K562 (cell line): ENCODE measurements at regions not wholly inside any gene's neighbourhood (a gene's known extent, or its start where the extent isn't known, plus 50 kb on each side); places are given as distances from the start of the nearest gene placed in this dataset.

Experiments used
- ATAC-seq: fragments of 200-7000 bp; cut with Tn5 transposase; 3 replicates; pipeline ENCODE4 v1.9.1; 2020; ENCODE audit warnings: moderate library complexity
- BruUV-seq: library from RNA; stranded (reverse); fragments of 400-500 nt; replicated peaks from 2 replicates; lab custom pipeline; 2021; lab: Mats Ljungman, UMichigan
- CTCF ChIA-PET: fragments of 300-600 bp; formaldehyde crosslinking; extraction: SDS; loops from one replicate; lab custom pipeline; 2021; ENCODE audit warnings: low intra/inter-chr PET ratio; lab: Yijun Ruan, JAX
- POLR2A ChIA-PET: fragments of 300-600, 350-650 bp; sonication (Branson Sonifier 250); formaldehyde crosslinking; extraction: SDS; loops from one replicate; lab custom pipeline; 2021; ENCODE audit warnings: antibody characterized with exemption, inconsistent platforms; lab: Yijun Ruan, JAX
- DNase-seq, 4 experiments: peaks; one replicate each; pipeline versions ENCODE4 v3.0.0 to v3.0.0-alpha.2; 2011 to 2018; ENCODE audit warnings: low spot score in 3 of 4, mixed read lengths in 3 of 4; ENCODE audit errors: extremely low read depth in 1 of 4
- FAIRE-seq: peaks from 2 replicates; lab custom pipeline; 2011; peaks lifted over from hg19 to GRCh38; lab: Jason Lieb, UNC
- H2AFZ ChIP-seq: 2 replicates; pipeline ENCODE4 v1.6.0; 2011; ENCODE audit warnings: low read depth, low read length, control low read depth, inconsistent platforms
- H3K27ac ChIP-seq: fragments of 200-600 bp; 3 replicates; pipeline ENCODE4 v1.8.0; 2011; ENCODE audit warnings: low read depth, mild to moderate bottlenecking, control low read depth, inconsistent platforms, low read length, moderate library complexity, mixed read lengths; ENCODE audit errors: extremely low read depth
- H3K27me3 ChIP-seq, 2 experiments: fragments of 300-600 bp in 1 of 2; 2 replicates in 1 of 2; 3 replicates in 1 of 2; pipeline versions ENCODE4 v1.6.0 to v1.8.0; 2011; ENCODE audit warnings: inconsistent platforms in 2 of 2, low read length in 2 of 2, mild to moderate bottlenecking in 1 of 2, mixed read lengths in 1 of 2, moderate library complexity in 1 of 2; ENCODE audit not compliant: control insufficient read depth in 2 of 2, insufficient read depth in 2 of 2
- H3K36me3 ChIP-seq: fragments of 300-600 bp; 3 replicates; pipeline ENCODE4 v1.8.0; 2011; ENCODE audit warnings: mild to moderate bottlenecking, low read length, inconsistent platforms; ENCODE audit not compliant: control insufficient read depth, insufficient read depth
- H3K4me1 ChIP-seq, 2 experiments: fragments of 200-600 bp in 1 of 2; replicated peaks in 1 of 2; 2 replicates in 1 of 2; 3 replicates in 1 of 2; pipeline versions ENCODE4 v1.5.1 to v1.8.0; 2011; ENCODE audit warnings: inconsistent platforms in 2 of 2, low read length in 2 of 2, mild to moderate bottlenecking in 1 of 2, mixed read lengths in 1 of 2, moderate library complexity in 1 of 2; ENCODE audit not compliant: control insufficient read depth in 2 of 2, insufficient read depth in 2 of 2
- H3K4me2 ChIP-seq: 2 replicates; pipeline ENCODE4 v1.6.1; 2011; ENCODE audit warnings: low read length, control low read depth, inconsistent platforms, mixed read lengths; ENCODE audit not compliant: insufficient read depth
- H3K4me3 ChIP-seq: fragments of 200-600 bp; sonication (generic), shearing (Covaris generic); 2 replicates; pipeline ENCODE4 v1.5.1; 2016; ENCODE audit warnings: control low read depth, inconsistent platforms
- H3K79me2 ChIP-seq: fragments of 200-600 bp; 3 replicates; pipeline ENCODE4 v1.8.0; 2011; ENCODE audit warnings: low read length, inconsistent platforms; ENCODE audit not compliant: control insufficient read depth, insufficient read depth
- H3K9ac ChIP-seq, 2 experiments: 2 replicates each; pipeline versions ENCODE4 v1.6.0 to v1.6.1; 2011; ENCODE audit warnings: low read depth in 2 of 2, low read length in 2 of 2, control low read depth in 1 of 2, inconsistent platforms in 1 of 2, mild to moderate bottlenecking in 1 of 2, mixed read lengths in 1 of 2; ENCODE audit not compliant: insufficient read depth in 1 of 2
- H3K9me1 ChIP-seq: one replicate; pipeline ENCODE4 v1.6.0; 2011; ENCODE audit warnings: inconsistent platforms, mild to moderate bottlenecking, low read length, moderate library complexity; ENCODE audit not compliant: control insufficient read depth, insufficient read depth
- H3K9me3 ChIP-seq: replicated peaks from 2 replicates; pipeline ENCODE4 v1.5.1; 2011; ENCODE audit warnings: low read depth, low read length, inconsistent platforms; ENCODE audit not compliant: control insufficient read depth, insufficient read depth
- H4K20me1 ChIP-seq: replicated peaks from 2 replicates; pipeline ENCODE4 v1.6.1; 2011; ENCODE audit warnings: low read length, inconsistent platforms, mixed read lengths; ENCODE audit not compliant: control insufficient read depth, insufficient read depth
- BACH1 ChIP-seq: fragments of 200-800 bp; sonication (Bioruptor generic); IDR thresholded peaks from 2 replicates; pipeline ENCODE4 v1.6.1; 2016; ENCODE audit warnings: missing genetic modification characterization, missing compliant biosample characterization
- DDX20 ChIP-seq: fragments of 450-650 bp; IDR thresholded peaks from 2 replicates; pipeline ENCODE4 v1.6.1; 2016; ENCODE audit warnings: missing genetic modification characterization, low read depth, mild to moderate bottlenecking, missing compliant biosample characterization, moderate library complexity
- E2F5 ChIP-seq: sonication (generic); formaldehyde crosslinking; IDR thresholded peaks from 2 replicates; pipeline ENCODE4 v1.8.0; 2022; ENCODE audit warnings: mild to moderate bottlenecking, missing genetic modification reagents
- GTF2F1 ChIP-seq: IDR thresholded peaks from 2 replicates; pipeline ENCODE4 v1.6.1; 2011; ENCODE audit warnings: low read depth, low read length, improper control_type of control experiment
- JUN ChIP-seq, 2 experiments: sonication (generic) in 1 of 2; formaldehyde crosslinking in 1 of 2; IDR thresholded peaks; 2 replicates each; pipeline versions ENCODE4 v1.6.1 to v1.8.0; 2012 to 2022; ENCODE audit warnings: borderline replicate concordance in 2 of 2, mild to moderate bottlenecking in 2 of 2, improper control_type of control experiment in 1 of 2, low read depth in 1 of 2, low read length in 1 of 2, missing genetic modification reagents in 1 of 2
- NFE2 ChIP-seq: IDR thresholded peaks from 2 replicates; pipeline ENCODE4 v1.6.1; 2014; ENCODE audit warnings: antibody characterized with exemption, low read depth
- SIN3A ChIP-seq, 2 experiments: fragments of 150-350 bp in 1 of 2; IDR thresholded peaks; 2 replicates each; pipeline ENCODE4 v1.6.1; 2011 to 2016; ENCODE audit warnings: borderline replicate concordance in 2 of 2, low read depth in 2 of 2, low read length in 2 of 2, mild to moderate bottlenecking in 2 of 2, moderate library complexity in 2 of 2; ENCODE audit not compliant: control insufficient read depth in 1 of 2
- TCF7 ChIP-seq: sonication (generic); IDR thresholded peaks from 2 replicates; pipeline ENCODE4 v1.6.1; 2016; ENCODE audit warnings: antibody characterized with exemption, borderline replicate concordance
- ZNF121 ChIP-seq: sonication (generic); formaldehyde crosslinking; conservative IDR thresholded peaks from 2 replicates; pipeline ENCODE4 v1.8.0; 2022; ENCODE audit warnings: missing genetic modification reagents
- ZNF143 ChIP-seq: sonication (generic); formaldehyde crosslinking; IDR thresholded peaks from 2 replicates; pipeline ENCODE4 v1.9.0; 2022; ENCODE audit warnings: mild to moderate bottlenecking, missing genetic modification reagents
- ZNF347 ChIP-seq: fragments of 450-650 bp; formaldehyde crosslinking; IDR thresholded peaks from 2 replicates; pipeline ENCODE4 v1.4.0; 2020; ENCODE audit warnings: low read depth, mild to moderate bottlenecking, moderate library complexity
- ZNF77 ChIP-seq: fragments of 250-450 bp; sonication (Bioruptor Pico); IDR thresholded peaks from 2 replicates; pipeline ENCODE4 v1.5.0; 2020
- ZNF830 ChIP-seq: fragments of 250-450 bp; sonication (Bioruptor Pico); IDR thresholded peaks from 2 replicates; pipeline ENCODE4 v1.5.0; 2021; ENCODE audit warnings: mild to moderate bottlenecking
- WGBS: fragments of 100-300 bp; shearing (Covaris generic); methylation state at CpG from one replicate; pipeline ENCODE4 v1.1.6; 2016; ENCODE audit warnings: low coverage, mixed read lengths; ENCODE audit not compliant: insufficient coverage; ENCODE audit errors: missing lambda C conversion rate; 5-methylcytosine and 5-hydroxymethylcytosine counted together
- in situ Hi-C: fragments of 300-500 bp; cut with MboI; formaldehyde crosslinking; loops from 4 replicates; pipeline ENCODE4 v1.15.0; 2018; ENCODE audit warnings: inconsistent platforms, mixed read lengths
- intact Hi-C: fragments of 100-400 bp; cut with micrococcal nuclease; formaldehyde crosslinking; loops from 2 replicates; pipeline ENCODE4 v1.14.2; 2022
- TF ChIP-seq, protein P1 (sequence below): fragments of 450-650 bp; formaldehyde crosslinking; IDR thresholded peaks from 2 replicates; pipeline ENCODE4 v1.4.0; 2022; ENCODE audit warnings: missing genetic modification characterization

DNA sequence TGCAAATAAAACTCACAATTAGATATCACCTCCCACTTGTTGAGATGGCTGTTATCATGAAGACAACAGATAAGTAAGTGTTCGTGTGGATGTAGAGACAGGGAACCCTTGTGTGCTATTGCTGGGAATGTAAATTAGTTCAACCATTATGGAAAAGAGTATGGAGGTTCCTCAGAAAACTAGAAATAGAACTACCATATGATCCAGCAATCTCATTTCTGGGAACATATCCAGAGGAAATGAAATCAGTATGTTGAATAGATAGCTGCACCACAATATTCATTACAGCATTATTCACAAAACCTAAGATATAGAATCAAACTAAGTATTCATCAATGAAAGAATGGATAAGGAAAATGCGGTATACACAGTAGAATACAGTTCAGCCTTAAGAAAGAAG, 418.7 kb upstream of the CNTN6 start:
- no peaks in the 10 kb centered on the region for H3K36me3 ChIP-seq
- ChIA-PET POLR2A (no interaction called here), CTCF (no interaction called here)
- H4K20me1 ChIP-seq: no peaks in the 10 kb centered on the region
- TF ChIP-seq BACH1 (tag): no peak
- no peak for TF ChIP-seq ZNF347
- no peak for TF ChIP-seq NFE2
- no peak for TF ChIP-seq ZNF121
- no peak for TF ChIP-seq JUN (IDR thresholded peaks at IDR 0.05; ENCODE audit: borderline replicate concordance, low read depth, low read length)
- TF ChIP-seq JUN (CRISPR knock-in tag; IDR thresholded peaks at IDR 0.05; ENCODE audit: borderline replicate concordance): no peak
- TF ChIP-seq DDX20 (tag): no peak
- TF ChIP-seq, protein P1, sequence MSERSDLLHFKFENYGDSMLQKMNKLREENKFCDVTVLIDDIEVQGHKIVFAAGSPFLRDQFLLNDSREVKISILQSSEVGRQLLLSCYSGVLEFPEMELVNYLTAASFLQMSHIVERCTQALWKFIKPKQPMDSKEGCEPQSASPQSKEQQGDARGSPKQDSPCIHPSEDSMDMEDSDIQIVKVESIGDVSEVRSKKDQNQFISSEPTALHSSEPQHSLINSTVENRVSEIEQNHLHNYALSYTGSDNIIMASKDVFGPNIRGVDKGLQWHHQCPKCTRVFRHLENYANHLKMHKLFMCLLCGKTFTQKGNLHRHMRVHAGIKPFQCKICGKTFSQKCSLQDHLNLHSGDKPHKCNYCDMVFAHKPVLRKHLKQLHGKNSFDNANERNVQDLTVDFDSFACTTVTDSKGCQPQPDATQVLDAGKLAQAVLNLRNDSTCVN (CRISPR knock-in tag): no peak
- TF ChIP-seq GTF2F1: no peak
- TF ChIP-seq ZNF830 (CRISPR knock-in tag): no peak
- no peak for TF ChIP-seq SIN3A (IDR thresholded peaks at IDR 0.05; ENCODE audit: borderline replicate concordance in 2 of 2, control insufficient read depth in 1 of 2, low read depth in 2 of 2, low read length in 2 of 2)
- TF ChIP-seq ZNF143 (CRISPR knock-in tag): no peak
- no peak for TF ChIP-seq ZNF77 (CRISPR knock-in tag)
- no peak for TF ChIP-seq E2F5 (CRISPR knock-in tag)
- TF ChIP-seq TCF7: no peak
- in situ Hi-C loops (no loop called here), intact Hi-C loops (no loop called here)
- no peak overlapping the region for H3K27ac ChIP-seq
- no peak overlapping the region for H2AFZ ChIP-seq
- no peaks in the 10 kb centered on the region for H3K9me1 ChIP-seq
- no peaks in the 10 kb centered on the region for H3K79me2 ChIP-seq
- H3K27me3 ChIP-seq: no peaks in the 10 kb centered on the region
- H3K4me3 ChIP-seq: no peak overlapping the region
- ATAC-seq: no peak
- no peak for DNase-seq
- H3K9me3 ChIP-seq: peaks cover 4% of the 10 kb centered on the region; the same call in 1 of the 2 replicates
- 3% methylated on average over 2 of the region's 2 CpGs for WGBS
- H3K4me2 ChIP-seq: no peak overlapping the region
- no peaks in the 10 kb centered on the region for H3K4me1 ChIP-seq
- no peak overlapping the region for H3K9ac ChIP-seq
- no TSS peak for BruUV-seq
- no peak for FAIRE-seq
